Stimulated activated CD4-positive, alpha-beta T cell treated with anti-CD3 and anti-CD28 coated beads, Interleukin-2, amount 100 ng/mL, for 48 hours (primary cell): ENCODE measurements at regions not wholly inside any gene's neighbourhood (a gene's known extent, or its start where the extent isn't known, plus 50 kb on each side); places are given as distances from the start of the nearest gene placed in this dataset.

Experiments used
- DNase-seq, 2 donors: peaks; one replicate each; pipeline ENCODE4 v3.0.0-alpha.2; 2020

DNA sequence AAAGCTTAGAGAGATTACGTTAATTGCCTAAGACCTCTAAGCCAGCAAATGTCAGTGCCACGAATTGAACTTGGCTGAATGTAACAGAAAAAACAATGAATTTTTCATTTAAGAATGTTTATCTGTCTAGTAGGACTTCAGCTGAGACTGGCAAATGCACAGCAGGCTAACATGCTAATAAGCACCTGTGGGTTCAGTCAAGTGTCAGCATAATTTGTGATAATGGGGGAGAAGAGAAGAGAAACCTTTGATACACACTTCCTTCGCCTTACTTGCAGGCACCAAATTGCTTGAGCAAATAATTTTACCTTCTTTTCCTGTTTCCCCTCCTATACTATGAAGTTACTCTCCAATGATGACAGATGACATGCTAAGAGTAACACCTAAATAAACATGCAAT lies 1136.5 kb upstream of the SORCS1 start:
- no peak for DNase-seq

DNA sequence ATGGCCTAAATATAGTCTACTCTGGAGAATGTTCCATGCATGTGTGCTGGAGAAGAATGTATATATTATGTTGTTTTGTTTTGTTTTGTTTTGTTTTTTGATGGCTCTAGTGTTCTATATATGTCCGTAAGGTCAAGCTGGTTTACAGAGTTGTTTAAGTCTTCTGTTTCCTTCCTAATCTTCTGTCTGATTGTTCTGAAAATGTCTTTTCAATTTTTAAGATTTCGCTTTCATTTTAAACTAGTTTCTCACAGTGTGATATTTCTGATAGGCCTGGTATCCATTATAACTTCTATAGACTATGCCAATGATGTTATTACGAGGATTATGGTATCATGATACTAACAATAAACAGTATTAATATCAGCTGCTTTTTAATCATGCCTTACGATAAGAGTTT lies 1126.3 kb upstream of the SORCS1 start:
- no peak for DNase-seq

DNA sequence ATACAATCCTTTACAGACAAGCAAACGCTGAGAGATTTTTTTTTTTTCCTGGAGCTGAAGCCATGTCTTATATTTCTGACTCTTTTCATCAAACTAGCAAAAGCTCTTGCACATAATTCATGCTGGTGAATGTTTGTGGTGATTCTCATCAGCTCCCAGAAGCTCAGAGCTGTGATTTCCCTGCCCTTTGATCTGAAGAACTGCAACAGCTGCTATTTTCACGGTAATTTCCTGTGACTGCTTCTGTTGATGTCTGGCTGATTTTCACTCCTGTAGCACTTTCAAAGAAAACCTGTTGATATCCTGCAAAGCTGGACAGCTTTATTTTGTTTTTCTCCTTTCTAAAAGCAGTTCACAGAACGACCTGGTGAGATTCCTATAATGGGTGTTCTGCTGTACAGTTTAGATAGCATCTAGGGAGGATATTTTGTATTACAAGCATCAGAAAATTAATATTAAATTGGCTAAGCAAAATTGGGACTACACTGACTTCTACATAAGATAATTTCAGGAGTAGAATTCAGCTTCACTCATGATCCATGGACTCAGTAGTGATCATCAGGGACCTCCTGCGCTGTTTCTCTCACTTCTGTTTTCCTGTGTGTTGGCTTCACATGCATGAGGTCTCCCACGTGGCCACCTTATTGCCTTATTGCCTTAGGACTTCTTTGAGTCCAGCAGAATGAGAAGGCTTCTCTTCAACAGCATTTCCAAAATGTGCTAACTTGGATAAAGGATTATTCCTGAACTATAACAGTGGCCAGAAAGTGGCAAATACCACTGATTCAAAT lies 1111.6 kb upstream of the SORCS1 start:
- no peak for DNase-seq

DNA sequence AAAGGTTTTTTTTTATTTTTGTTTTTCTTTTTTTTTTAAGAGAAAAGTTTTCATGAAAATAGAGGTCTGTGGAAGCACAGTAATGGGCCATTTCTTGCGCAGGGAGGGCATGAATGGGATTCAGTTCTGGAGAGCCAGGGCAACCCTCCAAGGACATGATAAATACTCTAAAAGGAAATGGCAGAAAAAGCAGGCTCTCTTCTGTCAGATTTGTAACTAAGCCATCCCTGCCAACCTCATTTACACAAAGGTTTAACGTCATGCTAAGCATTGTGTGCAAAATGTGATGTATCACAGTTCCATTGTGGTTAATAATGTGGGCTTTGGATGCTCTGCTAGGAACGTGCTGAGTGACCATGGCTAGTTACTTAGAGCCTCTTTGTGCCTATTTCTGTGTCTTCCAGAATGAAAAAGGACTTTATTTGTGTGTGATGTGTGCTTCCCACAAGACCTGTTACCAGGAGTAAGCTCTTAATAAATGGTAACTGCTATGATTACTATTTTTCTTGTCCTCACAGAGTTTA lies 1095.9 kb upstream of the SORCS1 start:
- DNase-seq, result no peak

DNA sequence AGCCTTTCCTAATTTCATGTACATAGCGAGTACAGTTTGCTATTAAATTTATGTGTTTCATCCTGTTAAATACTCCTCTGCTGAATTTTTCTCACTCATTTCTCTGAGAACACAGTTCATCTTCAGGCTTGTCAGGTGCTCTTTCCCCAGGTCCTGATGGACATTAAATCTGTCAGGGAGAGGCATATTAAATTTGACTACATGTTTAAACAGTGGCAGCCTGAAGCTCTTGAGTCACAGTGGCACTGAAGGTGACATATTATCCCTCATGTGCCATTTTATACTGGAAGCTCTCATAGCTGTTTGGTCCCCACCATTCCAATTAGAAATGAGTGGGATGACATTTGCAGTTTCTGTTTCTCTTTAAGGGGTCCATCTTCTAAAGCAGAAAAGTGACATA lies 1089.6 kb upstream of the SORCS1 start:
- no peak for DNase-seq

DNA sequence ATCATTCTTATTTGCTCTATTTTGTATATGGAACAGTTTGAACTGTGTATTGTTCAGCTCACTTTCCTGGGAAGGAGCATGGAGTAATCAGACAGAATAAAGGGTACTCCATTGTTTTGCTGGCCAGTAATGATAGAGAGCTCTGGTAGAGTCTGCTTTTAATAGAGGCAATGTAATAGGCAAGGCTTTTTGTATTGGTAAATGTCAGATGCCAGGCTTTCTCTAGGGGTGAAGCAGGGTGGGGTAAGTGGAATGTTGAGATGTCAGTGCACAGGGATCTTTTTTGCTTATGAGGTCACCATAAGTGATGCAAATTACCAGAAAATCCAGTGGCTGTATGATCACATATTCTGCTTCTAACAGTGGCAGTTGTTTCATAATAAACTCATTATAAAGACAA lies 1088.3 kb upstream of the SORCS1 start:
- DNase-seq, result no peak

DNA sequence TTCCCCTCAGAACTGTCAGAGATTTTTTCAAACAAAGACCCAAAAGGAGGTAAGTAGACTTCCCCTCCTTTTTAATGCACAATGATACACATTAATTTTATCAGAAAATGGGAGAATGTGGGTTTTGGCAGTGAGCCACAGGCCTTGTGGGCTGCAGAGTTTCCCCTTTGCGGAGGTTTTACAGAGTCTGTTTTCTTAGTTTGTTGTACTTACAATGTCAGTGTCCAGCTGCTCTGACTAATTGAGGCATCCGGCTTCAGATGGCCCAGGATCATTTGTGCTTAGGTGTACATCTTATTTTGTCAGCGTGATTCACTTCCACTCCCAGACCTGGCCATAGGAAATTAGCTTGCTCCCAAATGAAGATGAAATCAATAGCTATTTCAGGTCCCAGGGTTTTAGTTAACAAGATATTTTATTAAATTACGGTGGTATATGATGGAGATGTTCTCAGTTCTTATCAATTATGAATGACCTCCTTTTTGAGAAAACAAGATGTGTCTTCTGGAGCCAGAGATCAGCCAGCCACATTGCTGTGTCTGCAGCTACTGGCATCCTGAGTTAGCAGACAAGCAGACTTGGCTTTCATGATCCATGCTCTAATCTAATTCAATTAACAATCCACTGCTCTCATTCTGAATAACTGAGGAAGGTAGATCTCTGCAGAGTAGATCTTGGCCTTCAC lies 1086.6 kb upstream of the SORCS1 start:
- no peak for DNase-seq

DNA sequence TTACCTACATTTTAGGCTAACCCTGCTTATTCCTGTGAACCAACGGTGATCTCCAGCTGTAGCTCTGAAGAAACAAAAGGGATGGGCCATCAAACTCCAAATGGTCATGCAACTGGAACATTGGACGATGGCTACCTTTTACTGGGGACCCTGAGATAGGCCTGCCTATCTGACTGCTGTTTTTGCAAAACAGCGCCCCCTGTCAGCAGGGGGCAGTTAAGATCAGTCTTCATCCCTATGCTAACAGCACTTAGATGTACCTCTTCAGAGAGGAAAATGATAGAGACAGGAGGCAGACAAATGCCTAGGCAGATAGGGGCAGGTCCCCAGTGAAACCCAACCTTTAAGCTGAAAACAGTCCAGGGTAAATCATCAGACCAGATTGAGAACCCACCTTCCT lies 1085.4 kb upstream of the SORCS1 start:
- DNase-seq, result no peak

DNA sequence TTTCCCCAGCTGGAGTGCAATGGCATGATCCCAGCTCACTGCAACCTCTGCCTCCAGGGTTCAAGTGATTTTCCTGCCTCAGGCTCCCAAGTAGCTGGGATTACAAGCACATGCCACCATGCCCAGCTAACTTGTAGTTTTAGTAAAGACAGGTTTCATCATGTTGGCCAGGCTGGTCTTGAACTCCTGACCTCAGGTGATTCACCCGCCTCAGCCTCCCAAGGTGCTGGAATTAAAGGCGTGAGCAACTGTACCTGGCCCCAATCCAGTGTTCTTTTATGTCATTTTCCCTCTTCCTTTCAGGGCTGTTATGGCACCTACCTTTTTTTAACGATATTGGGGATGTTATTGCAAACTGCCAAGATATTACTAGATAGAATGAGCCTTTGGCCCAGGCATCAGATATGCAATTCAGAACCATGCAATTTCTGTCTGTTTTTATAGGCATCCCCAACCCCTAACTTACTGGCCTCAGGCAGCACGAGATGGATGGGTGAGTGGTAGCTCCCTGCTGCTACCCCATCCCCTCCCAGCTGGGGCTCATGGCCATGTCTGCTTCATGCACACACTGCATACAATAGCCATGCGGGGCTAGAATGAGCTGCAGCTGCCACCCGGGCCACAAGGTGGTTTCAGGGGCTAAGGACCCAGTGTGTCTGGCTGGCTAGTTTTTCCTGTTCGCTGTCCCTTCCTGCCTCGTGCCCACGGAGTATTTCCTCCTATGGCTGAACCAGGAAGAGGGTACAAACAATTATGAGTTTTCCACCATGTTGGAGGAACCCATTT lies 1080.1 kb upstream of the SORCS1 start:
- DNase-seq, result no peak

DNA sequence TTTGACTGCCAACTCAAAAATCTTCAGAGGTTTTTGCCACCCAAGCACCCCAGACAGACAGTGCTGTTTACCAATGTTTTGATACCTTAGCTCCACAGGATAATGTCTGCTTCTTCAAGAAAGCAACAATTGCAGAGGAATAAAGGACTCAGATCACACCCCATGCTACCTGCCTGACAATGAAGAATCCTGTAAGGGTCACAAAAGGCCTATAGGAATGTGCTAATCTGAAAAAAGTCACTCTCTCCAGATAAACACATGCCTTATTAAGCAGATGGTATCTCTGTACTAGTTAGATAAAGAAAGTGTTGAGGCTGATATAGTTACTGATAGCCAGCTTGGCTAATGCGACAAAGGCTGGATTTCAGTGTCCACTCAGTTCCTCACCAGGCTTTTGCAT lies 1076.7 kb upstream of the SORCS1 start:
- DNase-seq, result no peak

DNA sequence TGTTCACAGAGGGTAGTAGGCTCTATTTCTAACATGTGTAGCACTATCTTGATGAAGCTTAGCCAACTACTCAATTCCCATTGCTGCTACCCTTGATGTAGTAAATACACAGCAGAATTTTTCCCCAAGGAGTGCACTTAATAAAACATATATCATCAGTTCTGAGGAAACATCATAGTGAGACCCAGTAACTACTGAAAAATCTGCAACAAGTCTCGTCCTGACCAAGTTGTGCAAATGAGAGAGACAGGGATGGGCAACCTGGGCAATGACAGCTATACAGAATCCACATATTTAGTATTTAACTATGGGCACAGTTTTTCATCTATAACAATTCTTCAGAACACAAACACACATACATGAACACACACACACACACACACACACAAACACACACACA lies 1073.8 kb upstream of the SORCS1 start:
- DNase-seq, result no peak

DNA sequence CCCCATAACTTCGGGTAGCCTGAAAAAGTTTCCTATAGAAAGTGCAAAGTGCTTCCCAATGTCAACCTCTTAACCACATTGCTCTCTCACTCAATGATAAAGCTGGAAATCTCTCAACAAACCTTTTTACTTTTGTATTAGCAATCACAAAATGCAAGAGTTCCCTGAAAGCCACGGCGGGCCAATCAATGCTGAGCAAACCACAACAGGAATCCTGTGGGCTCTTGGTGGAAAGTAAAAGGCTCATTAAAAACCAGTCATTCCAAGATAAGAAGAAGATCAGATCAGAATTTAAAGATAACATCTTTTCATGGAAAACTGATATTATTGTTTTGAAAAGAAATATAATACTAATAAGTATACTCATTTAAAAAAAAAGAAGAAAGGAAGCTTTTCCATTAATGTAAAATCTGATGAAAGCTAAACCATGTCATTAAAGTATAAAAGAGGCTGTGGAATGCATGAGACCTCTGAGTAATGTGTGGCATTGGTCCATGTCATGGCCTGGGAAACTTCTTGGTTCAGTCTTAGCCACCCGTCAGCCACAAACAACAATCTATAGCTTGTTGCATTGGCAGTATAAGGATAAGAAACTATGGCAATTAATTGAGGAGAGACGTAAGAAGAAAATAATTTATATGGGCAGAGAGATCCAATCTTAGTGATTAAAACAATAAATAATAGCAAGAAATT lies 1066.1 kb upstream of the SORCS1 start:
- DNase-seq, result no peak

DNA sequence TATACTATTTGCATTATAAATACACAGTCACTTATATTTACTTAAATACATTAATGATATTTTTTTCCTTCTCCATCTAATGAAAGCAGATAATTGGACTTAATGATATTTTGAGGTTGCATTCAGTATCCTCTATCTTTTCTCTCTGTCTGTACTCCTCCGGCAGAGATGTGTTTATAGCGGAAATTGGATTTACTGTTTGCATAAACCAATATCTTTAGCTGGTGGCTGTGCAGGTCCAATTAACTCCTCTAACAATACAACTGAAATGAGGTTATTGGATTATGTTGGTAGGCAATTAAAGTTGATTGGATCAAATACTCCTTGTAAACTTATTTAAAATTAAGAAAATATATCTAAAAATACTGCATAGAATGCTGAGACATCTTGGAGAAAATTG lies 1044.2 kb upstream of the SORCS1 start:
- no peak for DNase-seq

DNA sequence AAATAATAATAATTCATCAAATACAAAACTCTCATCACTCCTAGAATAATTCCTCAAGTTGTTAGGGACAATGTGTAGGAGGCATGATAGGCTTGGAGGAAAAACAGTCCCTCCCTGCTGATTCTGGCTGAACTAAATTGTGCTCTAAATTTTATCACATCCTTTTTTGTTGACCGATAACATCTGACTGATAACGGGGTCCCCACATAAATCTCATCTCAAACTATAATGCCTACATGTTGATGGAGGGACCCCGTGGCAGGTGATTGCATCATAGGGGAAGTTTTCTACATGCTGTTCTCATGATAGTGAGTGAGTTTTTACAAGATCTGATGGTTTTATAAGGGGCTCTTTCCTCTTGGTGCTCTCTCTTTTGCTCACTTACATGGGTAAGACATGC lies 1043.5 kb upstream of the SORCS1 start:
- no peak for DNase-seq

DNA sequence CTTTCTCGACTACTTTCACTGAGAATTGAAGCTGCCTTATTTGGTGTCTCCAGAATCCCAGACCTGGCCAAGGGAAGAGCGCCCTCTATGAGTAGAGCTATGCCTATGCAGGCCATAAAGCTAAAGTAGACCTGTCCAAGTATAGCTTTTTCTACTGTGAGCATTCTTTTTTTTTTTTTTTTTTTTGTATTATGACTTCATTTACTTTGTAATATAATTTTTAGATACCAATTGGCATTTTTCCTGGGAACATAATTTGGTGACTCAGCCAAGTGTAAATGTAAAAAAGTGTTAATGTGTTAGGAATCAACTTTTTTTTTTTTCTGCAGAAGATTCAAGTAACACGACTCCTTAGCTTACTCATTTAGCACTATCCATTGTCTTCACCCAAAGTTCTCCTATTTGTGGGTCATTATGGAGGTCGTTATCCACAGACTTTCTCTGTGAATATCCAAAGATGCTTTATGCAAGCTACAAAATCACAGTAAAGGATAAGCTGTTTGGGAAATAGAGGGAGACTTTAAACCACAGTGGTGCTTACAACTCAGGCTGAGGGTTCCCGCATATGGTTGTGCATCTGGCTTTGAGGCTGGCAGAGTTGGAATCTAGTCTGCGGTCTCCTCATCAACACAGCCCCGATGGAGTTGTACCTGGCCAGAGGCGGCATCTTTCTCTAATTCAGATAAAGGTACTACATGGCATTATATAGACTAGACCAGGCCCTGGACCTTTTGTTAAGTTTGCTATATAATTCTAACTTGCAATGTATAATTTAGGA lies 1040.2 kb upstream of the SORCS1 start:
- no peak for DNase-seq

DNA sequence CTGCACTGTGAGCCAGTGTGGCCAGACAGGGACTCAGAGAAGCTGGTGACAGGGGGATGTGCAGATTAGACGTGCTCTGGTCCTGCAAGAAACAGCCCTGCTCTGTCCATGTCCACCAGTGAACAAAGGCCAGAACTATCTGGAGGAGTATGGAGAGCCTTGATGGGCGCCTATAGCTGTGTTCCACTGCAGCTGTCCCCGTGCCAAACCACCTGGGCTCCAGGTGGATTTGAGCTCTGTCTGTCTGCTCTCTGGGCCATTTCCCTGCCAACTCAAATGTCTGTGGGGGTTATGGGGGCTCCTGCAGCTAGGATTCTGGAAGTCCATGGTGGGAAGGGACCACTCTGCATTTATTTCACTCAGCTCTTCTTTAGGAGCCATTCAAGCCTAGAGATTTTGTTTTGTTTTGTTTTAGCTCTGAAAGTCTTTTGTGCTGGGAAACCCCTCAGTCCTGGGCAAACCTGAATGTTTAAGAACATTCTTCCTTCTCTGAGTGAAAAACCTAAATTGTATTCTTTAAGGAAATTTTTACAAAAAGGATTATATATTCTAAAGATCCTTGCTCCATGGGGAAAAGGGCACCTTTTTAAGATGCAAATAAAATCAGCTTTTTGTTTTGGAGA lies 1039.5 kb upstream of the SORCS1 start:
- DNase-seq, result no peak

DNA sequence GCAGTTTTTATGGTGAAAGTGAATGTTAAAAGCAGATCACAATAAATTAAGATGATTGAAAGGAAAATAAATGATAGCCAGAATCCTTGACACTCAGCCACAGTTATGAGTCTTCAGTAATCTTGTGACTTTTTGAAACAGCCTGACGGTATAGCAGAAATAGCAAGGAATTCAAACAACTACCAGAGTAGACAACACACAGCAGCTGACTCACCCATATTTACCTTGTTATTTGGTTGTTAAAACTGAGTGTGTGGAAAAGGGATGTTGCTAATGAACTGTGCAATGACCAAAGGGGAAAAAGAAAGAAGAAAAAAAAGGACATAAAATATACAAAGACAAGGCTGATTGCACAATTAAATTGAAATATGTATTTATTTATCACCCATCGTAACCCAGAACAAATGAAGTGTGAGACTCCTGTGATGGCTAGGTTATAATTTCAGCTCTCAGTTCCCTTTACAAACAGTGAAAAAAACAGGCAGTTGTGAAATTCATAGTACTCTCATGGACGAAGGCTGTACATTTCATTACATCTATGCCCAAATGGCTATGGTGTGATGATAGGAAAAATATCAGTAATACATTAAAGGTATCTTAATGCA lies 1023.0 kb upstream of the SORCS1 start:
- DNase-seq, result no peak

DNA sequence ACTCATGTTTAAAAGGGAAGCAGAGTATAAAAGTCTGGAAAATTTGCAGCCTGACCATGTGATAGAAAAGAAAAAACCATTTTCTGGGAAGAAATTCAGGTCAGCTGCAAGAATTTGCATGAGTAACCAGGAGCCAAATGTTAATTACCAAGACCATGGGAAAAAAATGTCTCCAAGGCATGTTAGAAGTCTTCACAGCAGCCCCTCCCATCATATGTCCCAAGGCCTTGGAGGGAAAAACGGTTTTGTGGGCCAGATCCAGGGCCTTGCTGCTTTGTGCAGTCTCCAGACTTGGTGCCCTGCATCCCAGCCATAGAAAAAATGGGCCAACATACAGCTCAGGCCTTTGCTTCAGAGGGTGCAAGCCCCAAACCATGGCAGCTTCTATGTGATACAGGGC lies 1019.6 kb upstream of the SORCS1 start:
- DNase-seq, result no peak

DNA sequence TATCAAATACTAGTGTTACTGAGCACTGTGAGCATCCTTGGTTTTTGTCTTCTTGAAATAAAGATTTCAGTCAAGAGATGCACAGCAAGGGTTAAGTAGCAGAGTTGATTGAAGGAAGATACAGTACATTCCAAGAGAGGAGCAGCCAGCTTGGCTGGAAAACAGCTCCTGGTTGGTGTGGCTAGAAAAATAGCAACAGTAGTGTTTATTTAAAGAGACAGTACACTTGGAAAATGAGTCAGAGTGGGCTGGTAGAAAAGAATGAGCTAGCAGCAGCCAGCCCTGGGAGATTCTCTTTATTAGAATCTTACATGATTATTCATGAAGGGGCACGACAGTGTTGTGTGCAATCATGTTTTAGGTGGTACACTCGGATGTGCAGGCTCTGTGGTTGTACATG lies 1016.4 kb upstream of the SORCS1 start:
- no peak for DNase-seq

DNA sequence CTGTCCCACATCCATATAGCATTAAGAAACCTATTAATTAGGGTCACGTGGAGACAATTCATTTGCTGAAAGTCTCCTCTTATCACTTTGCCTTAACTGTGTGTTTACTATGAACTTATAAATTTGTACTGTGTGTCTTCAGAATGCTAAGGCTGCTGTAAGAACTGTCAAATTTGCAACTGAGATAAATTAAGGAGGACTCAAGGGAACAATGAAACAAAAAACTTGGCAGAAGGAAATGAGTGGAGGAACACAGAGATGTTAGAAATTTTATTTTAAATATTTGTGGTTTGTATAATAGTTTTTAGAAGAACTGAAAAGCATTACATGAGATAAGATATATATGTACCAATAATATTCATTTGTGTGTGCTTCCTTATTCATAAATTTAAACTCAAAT lies 1005.3 kb upstream of the SORCS1 start:
- DNase-seq, result no peak

DNA sequence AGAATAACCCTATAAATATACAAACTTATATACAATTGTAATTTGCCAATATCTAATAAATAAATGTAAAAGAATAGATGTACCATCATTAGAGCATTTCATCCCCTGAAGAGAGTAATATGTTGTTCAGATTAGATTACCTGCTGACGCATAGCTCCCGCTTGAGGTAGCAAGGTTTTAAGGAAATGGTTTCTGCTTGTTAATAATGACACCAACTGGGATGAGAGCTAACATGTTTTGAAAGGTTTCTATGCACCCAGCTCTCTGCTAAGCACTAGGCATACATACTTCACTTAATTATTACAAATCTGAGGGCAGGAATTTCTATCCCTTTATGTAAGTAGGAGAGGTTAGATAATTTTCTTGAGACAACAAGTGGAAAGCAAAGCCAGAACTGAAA lies 1003.3 kb upstream of the SORCS1 start:
- DNase-seq, result no peak
